Esophagus squamous epithelium (tissue), 5 donors: ENCODE measurements at regions not wholly inside any gene's neighbourhood (a gene's known extent, or its start where the extent isn't known, plus 50 kb on each side); places are given as distances from the start of the nearest gene placed in this dataset.

Source experiments
- DNase-seq: peaks from one replicate; lab custom pipeline; 2025; lab: John Stamatoyannopoulos, UW
- H3K27ac ChIP-seq, 4 donors: fragments of 200-600 bp; sonication (generic); one replicate each; pipeline ENCODE4 v1.5.1; 2016 to 2019; ENCODE audit warnings: mild to moderate bottlenecking in 1 of 4
- H3K27me3 ChIP-seq, 4 donors: fragments of 200-600 bp; sonication (generic); 1 replicate in 3 of 4; 2 replicates in 1 of 4; pipeline versions ENCODE4 v1.5.1 to v1.6.0; 2017 to 2021; ENCODE audit warnings: antibody characterized with exemption in 1 of 4
- H3K36me3 ChIP-seq, 3 donors: fragments of 200-600 bp; sonication (generic); one replicate each; pipeline ENCODE4 v1.5.1; 2016 to 2019
- H3K4me1 ChIP-seq, 3 donors: fragments of 200-600 bp; sonication (generic); one replicate each; pipeline ENCODE4 v1.5.1; 2017 to 2019
- H3K4me3 ChIP-seq, 4 donors: fragments of 200-600 bp; sonication (generic); 1 replicate in 3 of 4; 2 replicates in 1 of 4; pipeline ENCODE4 v1.5.1; 2016 to 2019; ENCODE audit warnings: mild to moderate bottlenecking in 2 of 4, moderate library complexity in 1 of 4
- H3K9me3 ChIP-seq, 3 donors: fragments of 200-600 bp; sonication (generic); one replicate each; pipeline ENCODE4 v1.5.1; 2016 to 2019
- CTCF ChIP-seq, 6 experiments: fragments of 450-650 bp in 4 of 6; fragments of 200-600 bp in 2 of 6; sonication (generic) in 2 of 6; IDR thresholded peaks; one replicate each; pipeline ENCODE4 v1.5.1; 2016 to 2019; ENCODE audit warnings: antibody characterized with exemption in 6 of 6, mild to moderate bottlenecking in 4 of 6, moderate library complexity in 4 of 6
- POLR2A ChIP-seq, 4 donors: fragments of 450-650 bp; IDR thresholded peaks; one replicate each; pipeline ENCODE4 v1.6.1; 2017; ENCODE audit warnings: antibody characterized with exemption in 4 of 4, mild to moderate bottlenecking in 4 of 4, moderate library complexity in 3 of 4
- WGBS, 2 donors: methylation state at CpG; one replicate each; pipeline ENCODE4 v1.1.5; 2018; 5-methylcytosine and 5-hydroxymethylcytosine counted together
- intact Hi-C: fragments of 100-400 bp; cut with DNase I; formaldehyde crosslinking; loops from one replicate; pipeline ENCODE4 v1.15.0; 2022
- donor health status: DM: yes; HTN: yes; CAD: no.

- Histone ChIP-seq H3K36me3 (no peaks in the 10 kb centered on the region), H3K4me3 (no peak overlapping the region), H3K27me3 (peaks cover 0 to 76% (median 1%) of the 10 kb centered on the region in 4 donors), H3K9me3 (no peaks in the 10 kb centered on the region), H3K27ac (no peak overlapping the region), H3K4me1 (peaks cover 0 to 5% (median 0%) of the 10 kb centered on the region in 3 donors)
- intact Hi-C loops = no loop called here
- no peak for DNase-seq
- WGBS, 2 donors = 85% methylated on average over 7 to 8 of the region's 8 CpGs
- no peak for TF ChIP-seq POLR2A (IDR thresholded peaks at IDR 0.05)
- TF ChIP-seq CTCF (IDR thresholded peaks at IDR 0.05) = no peak
Measured at GRCh38 chr20:51089272-51089781, 66.4 kb upstream of the KCNG1 start.

- 52 to 54% methylated on average over 4 of the region's 4 CpGs for WGBS, 2 donors
- Histone ChIP-seq H3K4me3 (no peak overlapping the region), H3K9me3 (no peaks in the 10 kb centered on the region), H3K27ac (no peak overlapping the region), H3K27me3 (peaks cover 0 to 82% (median 1%) of the 10 kb centered on the region in 4 donors), H3K4me1 (peaks cover 0 to 5% (median 0%) of the 10 kb centered on the region in 3 donors), H3K36me3 (no peaks in the 10 kb centered on the region)
- TF ChIP-seq CTCF (IDR thresholded peaks at IDR 0.05) (no peak), POLR2A (IDR thresholded peaks at IDR 0.05) (no peak)
- DNase-seq = no peak
- intact Hi-C loops = no loop called here
Measured at GRCh38 chr20:51087266-51087665, 64.4 kb upstream of the KCNG1 start.

- 67% methylated on average over 1 to 2 of the region's 4 CpGs for WGBS, 2 donors
- H3K4me1 ChIP-seq = no peaks in the 10 kb centered on the region
- DNase-seq = no peak
- no peaks in the 10 kb centered on the region for H3K9me3 ChIP-seq
- no peaks in the 10 kb centered on the region for H3K36me3 ChIP-seq
- H3K27ac ChIP-seq = no peak overlapping the region
- intact Hi-C loops = no loop called here
- H3K27me3 ChIP-seq = peaks cover 0 to 69% (median 0%) of the 10 kb centered on the region in 4 donors
- TF ChIP-seq POLR2A (IDR thresholded peaks at IDR 0.05) = no peak
- no peak for TF ChIP-seq CTCF (IDR thresholded peaks at IDR 0.05)
- no peak overlapping the region for H3K4me3 ChIP-seq
Measured at GRCh38 chr20:51085769-51086168, 62.9 kb upstream of the KCNG1 start.

- H3K4me1 ChIP-seq = no peaks in the 10 kb centered on the region
- intact Hi-C loops = no loop called here
- WGBS, 2 donors = 66 to 69% methylated on average over 10 of the region's 10 CpGs
- H3K27me3 ChIP-seq = peaks cover 0 to 60% (median 0%) of the 10 kb centered on the region in 4 donors
- TF ChIP-seq CTCF (IDR thresholded peaks at IDR 0.05) (no peak), POLR2A (IDR thresholded peaks at IDR 0.05) (no peak)
- H3K9me3 ChIP-seq = no peaks in the 10 kb centered on the region
- H3K4me3 ChIP-seq = no peak overlapping the region
- no peaks in the 10 kb centered on the region for H3K36me3 ChIP-seq
- no peak overlapping the region for H3K27ac ChIP-seq
- no peak for DNase-seq
Measured at GRCh38 chr20:51084593-51085377, 61.9 kb upstream of the KCNG1 start.

- 66 to 73% methylated on average over 4 of the region's 4 CpGs for WGBS, 2 donors
- Histone ChIP-seq H3K4me1 (no peaks in the 10 kb centered on the region), H3K27me3 (peaks cover 0 to 52% (median 0%) of the 10 kb centered on the region in 4 donors)
Measured at GRCh38 chr20:51083447-51083846, 60.5 kb upstream of the KCNG1 start.

More at GRCh38 chr20:51083447-51083846, 60.5 kb upstream of the KCNG1 start:
- no peak for TF ChIP-seq POLR2A (IDR thresholded peaks at IDR 0.05)
- no peak for TF ChIP-seq CTCF (IDR thresholded peaks at IDR 0.05)
- DNase-seq = no peak
- H3K9me3 ChIP-seq = no peaks in the 10 kb centered on the region
- H3K27ac ChIP-seq = no peak overlapping the region
- intact Hi-C loops = no loop called here
- H3K36me3 ChIP-seq = no peaks in the 10 kb centered on the region
- H3K4me3 ChIP-seq = no peak overlapping the region
